IMR-90 (cell line): ENCODE measurements at regions not wholly inside any gene's neighbourhood (a gene's known extent, or its start where the extent isn't known, plus 50 kb on each side); places are given as distances from the start of the nearest gene placed in this dataset.

Experiments
- ATAC-seq: fragments of 200-7000 bp; cut with Tn5 transposase; 2 replicates; pipeline ENCODE4 v1.9.1; 2020; ENCODE audit warnings: low read depth, mild to moderate bottlenecking, moderate library complexity
- BruUV-seq: library from RNA; stranded (reverse); fragments of 400-500 nt; replicated peaks from 2 replicates; lab custom pipeline; 2021; lab: Mats Ljungman, UMichigan
- CTCF ChIA-PET: fragments of 300-600 bp; formaldehyde crosslinking; extraction: SDS; loops from one replicate; lab custom pipeline; 2021; ENCODE audit warnings: antibody characterized with exemption; lab: Yijun Ruan, JAX
- POLR2A ChIA-PET: fragments of 300-600 bp; sonication (Branson Sonifier 250); formaldehyde crosslinking; loops from one replicate; lab custom pipeline; 2022; ENCODE audit warnings: antibody characterized with exemption; ENCODE audit not compliant: unreplicated experiment; lab: Charles Lee
- DNase-seq: peaks from one replicate; pipeline ENCODE4 v3.0.0; 2013
- H2AFZ ChIP-seq: replicated peaks from 2 replicates; pipeline ENCODE3; 2013; ENCODE audit warnings: low read length, mild to moderate bottlenecking; ENCODE audit not compliant: poor library complexity
- H2AK5ac ChIP-seq: 2 replicates; pipeline ENCODE4 v1.6.1; 2013; ENCODE audit warnings: low read depth, low read length, inconsistent platforms
- H2AK9ac ChIP-seq: replicated peaks from 2 replicates; pipeline ENCODE3; 2013; ENCODE audit warnings: mild to moderate bottlenecking, low read depth, low read length, moderate library complexity; ENCODE audit not compliant: poor library complexity
- H2BK120ac ChIP-seq: 2 replicates; pipeline ENCODE4 v1.6.1; 2013; ENCODE audit warnings: low read depth, low read length, inconsistent platforms
- H2BK15ac ChIP-seq: 3 replicates; pipeline ENCODE4 v1.6.1; 2013; ENCODE audit warnings: low read depth, low read length, inconsistent platforms
- H2BK20ac ChIP-seq: 2 replicates; pipeline ENCODE4 v1.6.1; 2013; ENCODE audit warnings: low read depth, mild to moderate bottlenecking, inconsistent platforms, low read length, moderate library complexity
- H2BK5ac ChIP-seq: 2 replicates; pipeline ENCODE4 v1.6.1; 2013; ENCODE audit warnings: mild to moderate bottlenecking, low read depth, low read length, inconsistent platforms; ENCODE audit not compliant: poor library complexity, severe bottlenecking
- H3K14ac ChIP-seq: replicated peaks from 2 replicates; pipeline ENCODE4 v1.6.1; 2013; ENCODE audit warnings: low read depth, low read length, inconsistent platforms
- H3K18ac ChIP-seq: 2 replicates; pipeline ENCODE4 v1.6.1; 2013; ENCODE audit warnings: low read depth, low read length, control low read depth
- H3K23ac ChIP-seq: 2 replicates; pipeline ENCODE4 v1.6.1; 2013; ENCODE audit warnings: low read depth, low read length, inconsistent platforms
- H3K27ac ChIP-seq: 2 replicates; pipeline ENCODE4 v1.5.1; 2013; ENCODE audit warnings: mild to moderate bottlenecking, control low read depth, low read length; ENCODE audit not compliant: insufficient read depth
- H3K27me3 ChIP-seq: 2 replicates; pipeline ENCODE4 v1.6.1; 2013; ENCODE audit warnings: low read length; ENCODE audit not compliant: control insufficient read depth, insufficient read depth
- H3K36me3 ChIP-seq: 2 replicates; pipeline ENCODE4 v1.6.1; 2013; ENCODE audit warnings: low read length, mixed read lengths; ENCODE audit not compliant: control insufficient read depth, insufficient read depth
- H3K4ac ChIP-seq: 2 replicates; pipeline ENCODE4 v1.6.1; 2013; ENCODE audit warnings: low read depth, low read length, inconsistent platforms
- H3K4me1 ChIP-seq: 2 replicates; pipeline ENCODE4 v1.6.1; 2013; ENCODE audit warnings: low read length, mixed read lengths; ENCODE audit not compliant: control insufficient read depth, insufficient read depth
- H3K4me2 ChIP-seq: 2 replicates; pipeline ENCODE4 v1.6.1; 2013; ENCODE audit warnings: low read depth, mild to moderate bottlenecking, control low read depth, low read length, moderate library complexity
- H3K4me3 ChIP-seq: 2 replicates; pipeline ENCODE4 v1.5.1; 2013; ENCODE audit warnings: low read depth, mild to moderate bottlenecking, control low read depth, low read length, moderate library complexity; ENCODE audit not compliant: insufficient read depth
- H3K56ac ChIP-seq: 2 replicates; pipeline ENCODE4 v1.6.1; 2013; ENCODE audit warnings: low read length, inconsistent platforms; ENCODE audit not compliant: insufficient read depth; ENCODE audit errors: extremely low read depth
- H3K79me1 ChIP-seq, 2 experiments: 2 replicates each; pipeline ENCODE4 v1.6.1; 2013; ENCODE audit warnings: low read length in 2 of 2, inconsistent platforms in 1 of 2, low read depth in 1 of 2
- H3K9ac ChIP-seq: 2 replicates; pipeline ENCODE4 v1.6.1; 2013; ENCODE audit warnings: low read depth, low read length, control low read depth
- H3K9me1 ChIP-seq: 2 replicates; pipeline ENCODE4 v1.6.1; 2013; ENCODE audit warnings: low read length, inconsistent platforms; ENCODE audit not compliant: insufficient read depth
- H3K9me3 ChIP-seq: 2 replicates; pipeline ENCODE4 v1.6.1; 2013; ENCODE audit warnings: low read length; ENCODE audit not compliant: control insufficient read depth, insufficient read depth
- H4K20me1 ChIP-seq: 2 replicates; pipeline ENCODE4 v1.6.1; 2013; ENCODE audit warnings: low read length, inconsistent platforms; ENCODE audit not compliant: insufficient read depth
- H4K5ac ChIP-seq: 2 replicates; pipeline ENCODE4 v1.6.1; 2013; ENCODE audit warnings: mild to moderate bottlenecking, low read depth, low read length, control low read depth
- H4K8ac ChIP-seq, 2 experiments: 2 replicates each; pipeline ENCODE4 v1.6.1; 2013; ENCODE audit warnings: low read depth in 2 of 2, low read length in 2 of 2, control low read depth in 1 of 2, inconsistent platforms in 1 of 2
- H4K91ac ChIP-seq: 2 replicates; pipeline ENCODE4 v1.6.1; 2013; ENCODE audit warnings: low read depth, low read length, inconsistent platforms; ENCODE audit not compliant: insufficient read depth
- BHLHE40 ChIP-seq: fragments of 150-350 bp; IDR thresholded peaks from 2 replicates; pipeline ENCODE4 v1.6.1; 2016; ENCODE audit warnings: mild to moderate bottlenecking, low read depth, low read length
- CEBPB ChIP-seq: IDR thresholded peaks from 2 replicates; pipeline ENCODE4 v1.6.1; 2012; ENCODE audit warnings: low read depth, low read length, improper control_type of control experiment
- CHD1 ChIP-seq: IDR thresholded peaks from 2 replicates; pipeline ENCODE4 v1.6.1; 2012; ENCODE audit warnings: low read depth, low read length, improper control_type of control experiment
- FOS ChIP-seq: fragments of 150-350 bp; IDR thresholded peaks from 2 replicates; pipeline ENCODE4 v1.6.1; 2016; ENCODE audit warnings: low read depth, low read length
- MAFK ChIP-seq: IDR thresholded peaks from 2 replicates; pipeline ENCODE4 v1.6.1; 2012; ENCODE audit warnings: low read depth, low read length, improper control_type of control experiment
- MAZ ChIP-seq: IDR thresholded peaks from 2 replicates; pipeline ENCODE4 v1.6.1; 2012; ENCODE audit warnings: low read depth, mild to moderate bottlenecking, low read length, improper control_type of control experiment, moderate library complexity, borderline replicate concordance
- MXI1 ChIP-seq: IDR thresholded peaks from 2 replicates; pipeline ENCODE4 v1.6.1; 2012; ENCODE audit warnings: low read depth, mild to moderate bottlenecking, low read length, moderate library complexity, borderline replicate concordance
- NFE2L2 ChIP-seq: fragments of 150-350 bp; IDR thresholded peaks from 2 replicates; pipeline ENCODE4 v1.6.1; 2016; ENCODE audit warnings: low read depth, mild to moderate bottlenecking, low read length
- POLR2A ChIP-seq: IDR thresholded peaks from 2 replicates; pipeline ENCODE4 v1.6.1; 2012; ENCODE audit warnings: mild to moderate bottlenecking, low read depth, low read length
- RAD21 ChIP-seq: IDR thresholded peaks from 2 replicates; pipeline ENCODE4 v1.6.1; 2012; ENCODE audit warnings: low read length, improper control_type of control experiment
- RCOR1 ChIP-seq: IDR thresholded peaks from 2 replicates; pipeline ENCODE4 v1.6.1; 2012; ENCODE audit warnings: mild to moderate bottlenecking, low read length, improper control_type of control experiment; ENCODE audit not compliant: insufficient replicate concordance
- RFX5 ChIP-seq: IDR thresholded peaks from 2 replicates; pipeline ENCODE4 v1.8.0; 2012; ENCODE audit warnings: low read depth, mild to moderate bottlenecking, low read length, moderate library complexity
- SMC3 ChIP-seq: fragments of 150-350 bp; IDR thresholded peaks from 2 replicates; pipeline ENCODE4 v1.6.1; 2016; ENCODE audit warnings: low read depth, mild to moderate bottlenecking, antibody characterized with exemption, low read length, moderate library complexity
- WGBS, 2 experiments: methylation state at CpG; one replicate each; pipeline versions ENCODE4 v1.1.5 to v1.1.7; 2013; ENCODE audit warnings: missing lambda C conversion rate in 2 of 2; ENCODE audit not compliant: insufficient read length in 1 of 2; ENCODE audit errors: extremely low coverage in 2 of 2; 5-methylcytosine and 5-hydroxymethylcytosine counted together
- dilution Hi-C: fragments of 300-500 bp; cut with HindIII; formaldehyde crosslinking; loops from one replicate; pipeline ENCODE4 v1.14.3; 2018; ENCODE audit warnings: low sequenced_read_pairs; ENCODE audit not compliant: unreplicated experiment
- in situ Hi-C: fragments of 300-500 bp; cut with MboI; formaldehyde crosslinking; loops from 3 replicates; pipeline ENCODE4 v1.14.3; 2019; ENCODE audit warnings: low sequenced_read_pairs, inconsistent platforms, mixed read lengths
- intact Hi-C: fragments of 100-400 bp; cut with micrococcal nuclease; formaldehyde crosslinking; loops from 2 replicates; pipeline ENCODE4 v1.10.0; 2022
- TF ChIP-seq, protein P1 (sequence below): conservative IDR thresholded peaks from 2 replicates; pipeline ENCODE4 v1.5.1; 2012; ENCODE audit warnings: mild to moderate bottlenecking, low read depth, low read length, improper control_type of control experiment
- TF ChIP-seq, protein P2 (sequence below): fragments of 150-350 bp; IDR thresholded peaks from 2 replicates; pipeline ENCODE4 v1.6.1; 2016; ENCODE audit warnings: low read depth, mild to moderate bottlenecking, low read length, moderate library complexity, borderline replicate concordance
- TF ChIP-seq, protein P3 (sequence below): fragments of 150-350 bp; IDR thresholded peaks from 2 replicates; pipeline ENCODE4 v1.6.1; 2017; ENCODE audit warnings: mild to moderate bottlenecking, antibody characterized with exemption, low read length, low read depth

DNA sequence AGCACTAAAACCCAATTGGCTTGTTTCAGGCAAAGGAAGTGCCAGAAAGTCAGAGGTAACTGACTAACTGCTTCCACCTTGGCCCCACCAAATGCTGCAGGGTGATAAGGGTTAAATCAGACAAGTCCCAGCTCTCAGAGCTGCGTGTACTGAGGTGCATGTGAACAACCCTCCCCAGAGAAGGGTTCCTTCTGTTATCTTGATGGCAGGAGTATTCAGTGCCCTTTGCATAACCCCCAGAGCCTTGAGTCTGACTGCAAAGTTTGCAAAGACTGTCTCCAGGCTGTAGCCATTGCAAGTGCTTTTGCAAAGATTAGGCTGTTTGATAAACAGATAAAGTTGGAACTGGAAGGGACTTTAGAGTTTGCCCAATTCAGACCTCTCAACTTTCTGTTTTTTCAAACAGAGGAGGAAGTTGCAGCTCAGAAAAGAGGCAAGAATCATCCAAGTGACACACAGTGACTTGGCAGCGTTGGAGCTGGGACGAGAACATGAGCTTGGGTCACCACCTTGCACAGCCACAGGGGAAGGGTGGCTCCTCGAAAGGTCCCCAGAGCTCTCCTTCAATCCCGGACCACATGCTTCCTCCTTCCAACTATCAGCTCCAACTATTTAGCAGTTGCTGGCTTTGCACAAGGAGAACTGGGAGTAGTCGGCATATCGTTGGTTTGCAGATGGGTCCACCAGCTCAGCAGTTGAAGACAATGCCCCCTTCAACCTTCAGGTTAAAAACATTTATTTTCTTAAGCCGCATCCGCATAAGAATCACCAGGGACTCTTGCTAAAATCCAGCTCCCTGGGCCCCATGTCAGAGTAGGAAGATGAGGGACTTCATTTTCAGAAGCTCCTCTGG is 224.8 kb upstream of the HES1 start:
- Histone ChIP-seq H3K9me1 (no peaks in the 10 kb centered on the region), H2BK5ac (no peak overlapping the region), H3K4me3 (no peak overlapping the region), H2AK5ac (no peak overlapping the region), H4K8ac (no peak overlapping the region), H3K4me1 (no peaks in the 10 kb centered on the region), H3K36me3 (no peaks in the 10 kb centered on the region), H3K18ac (no peak overlapping the region), H3K56ac (no peak overlapping the region), H3K9ac (no peak overlapping the region), H2BK20ac (no peak overlapping the region), H2AFZ (no peak overlapping the region), H3K27ac (no peak overlapping the region), H3K27me3 (peaks cover 20% of the 10 kb centered on the region), H4K5ac (no peak overlapping the region), H3K9me3 (peaks cover 4% of the 10 kb centered on the region; the same call in 1 of the 2 replicates), H3K4me2 (no peak overlapping the region), H4K20me1 (no peaks in the 10 kb centered on the region), H4K91ac (no peak overlapping the region), H3K14ac (no peak overlapping the region), H2BK15ac (no peak overlapping the region), H3K4ac (no peak overlapping the region), H3K79me1 (no peaks in the 10 kb centered on the region), H3K23ac (no peak overlapping the region), H2BK120ac (no peak overlapping the region), H2AK9ac (no peak overlapping the region)
- in situ Hi-C loops (no loop called here), dilution Hi-C loops (no loop called here), intact Hi-C loops (no loop called here)
- TF ChIP-seq RFX5 (no peak), POLR2A (no peak), MAZ (no peak), FOS (no peak), RAD21 (no peak), NFE2L2 (no peak), SMC3 (no peak), MAFK (no peak), RCOR1 (no peak), CEBPB (no peak), CHD1 (no peak), BHLHE40 (no peak), MXI1 (no peak)
- TF ChIP-seq, protein P1, sequence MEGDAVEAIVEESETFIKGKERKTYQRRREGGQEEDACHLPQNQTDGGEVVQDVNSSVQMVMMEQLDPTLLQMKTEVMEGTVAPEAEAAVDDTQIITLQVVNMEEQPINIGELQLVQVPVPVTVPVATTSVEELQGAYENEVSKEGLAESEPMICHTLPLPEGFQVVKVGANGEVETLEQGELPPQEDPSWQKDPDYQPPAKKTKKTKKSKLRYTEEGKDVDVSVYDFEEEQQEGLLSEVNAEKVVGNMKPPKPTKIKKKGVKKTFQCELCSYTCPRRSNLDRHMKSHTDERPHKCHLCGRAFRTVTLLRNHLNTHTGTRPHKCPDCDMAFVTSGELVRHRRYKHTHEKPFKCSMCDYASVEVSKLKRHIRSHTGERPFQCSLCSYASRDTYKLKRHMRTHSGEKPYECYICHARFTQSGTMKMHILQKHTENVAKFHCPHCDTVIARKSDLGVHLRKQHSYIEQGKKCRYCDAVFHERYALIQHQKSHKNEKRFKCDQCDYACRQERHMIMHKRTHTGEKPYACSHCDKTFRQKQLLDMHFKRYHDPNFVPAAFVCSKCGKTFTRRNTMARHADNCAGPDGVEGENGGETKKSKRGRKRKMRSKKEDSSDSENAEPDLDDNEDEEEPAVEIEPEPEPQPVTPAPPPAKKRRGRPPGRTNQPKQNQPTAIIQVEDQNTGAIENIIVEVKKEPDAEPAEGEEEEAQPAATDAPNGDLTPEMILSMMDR, result no peak
- TF ChIP-seq, protein P2, sequence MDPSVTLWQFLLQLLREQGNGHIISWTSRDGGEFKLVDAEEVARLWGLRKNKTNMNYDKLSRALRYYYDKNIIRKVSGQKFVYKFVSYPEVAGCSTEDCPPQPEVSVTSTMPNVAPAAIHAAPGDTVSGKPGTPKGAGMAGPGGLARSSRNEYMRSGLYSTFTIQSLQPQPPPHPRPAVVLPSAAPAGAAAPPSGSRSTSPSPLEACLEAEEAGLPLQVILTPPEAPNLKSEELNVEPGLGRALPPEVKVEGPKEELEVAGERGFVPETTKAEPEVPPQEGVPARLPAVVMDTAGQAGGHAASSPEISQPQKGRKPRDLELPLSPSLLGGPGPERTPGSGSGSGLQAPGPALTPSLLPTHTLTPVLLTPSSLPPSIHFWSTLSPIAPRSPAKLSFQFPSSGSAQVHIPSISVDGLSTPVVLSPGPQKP, result no peak
- TF ChIP-seq, protein P3, sequence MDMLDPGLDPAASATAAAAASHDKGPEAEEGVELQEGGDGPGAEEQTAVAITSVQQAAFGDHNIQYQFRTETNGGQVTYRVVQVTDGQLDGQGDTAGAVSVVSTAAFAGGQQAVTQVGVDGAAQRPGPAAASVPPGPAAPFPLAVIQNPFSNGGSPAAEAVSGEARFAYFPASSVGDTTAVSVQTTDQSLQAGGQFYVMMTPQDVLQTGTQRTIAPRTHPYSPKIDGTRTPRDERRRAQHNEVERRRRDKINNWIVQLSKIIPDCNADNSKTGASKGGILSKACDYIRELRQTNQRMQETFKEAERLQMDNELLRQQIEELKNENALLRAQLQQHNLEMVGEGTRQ, result no peak
- CTCF ChIA-PET, result no interaction called here
- DNase-seq, result no peak
- 51% methylated on average over 5 of the region's 9 CpGs; no CpG with 5 or more reads in 1 of the 2 experiments for WGBS, 2 experiments
- no peak for ATAC-seq
- POLR2A ChIA-PET, result no interaction called here
- no TSS peak for BruUV-seq
